ENCODE measurements at regions not wholly inside any gene's neighbourhood (a gene's known extent, or its start where the extent isn't known, plus 50 kb on each side); places are given as distances from the start of the nearest gene placed in this dataset.

GRCh38 chr5:28380167-28380566 is 1341.8 kb upstream of the CDH9 start:
- TF ChIP-seq CTCF (IDR thresholded peaks at IDR 0.05): no peak
- no peak for ATAC-seq (ENCODE audit: low FRiP score)
- no peak for DNase-seq (ENCODE audit: low spot score)

- ATAC-seq (ENCODE audit: low FRiP score) (no peak), DNase-seq (ENCODE audit: low spot score) (no peak)
- no peak for TF ChIP-seq CTCF (IDR thresholded peaks at IDR 0.05)
These were observed 1336.1 kb upstream of the CDH9 start for GRCh38 chr5:28374492-28374967.

- ATAC-seq (ENCODE audit: low FRiP score) (no peak), DNase-seq (ENCODE audit: low spot score) (no peak)
- no peak for TF ChIP-seq CTCF (IDR thresholded peaks at IDR 0.05)
These were observed 1332.5 kb upstream of the CDH9 start for GRCh38 chr5:28370896-28371295.

- no peak for TF ChIP-seq CTCF (IDR thresholded peaks at IDR 0.05)
- no peak for ATAC-seq (ENCODE audit: low FRiP score)
- no peak for DNase-seq (ENCODE audit: low spot score)
These were observed 1331.0 kb upstream of the CDH9 start for GRCh38 chr5:28369418-28369817.

GRCh38 chr5:28355831-28356230 is 1317.4 kb upstream of the CDH9 start:
- ATAC-seq (ENCODE audit: low FRiP score) (no peak), DNase-seq (ENCODE audit: low spot score) (no peak)
- TF ChIP-seq CTCF (IDR thresholded peaks at IDR 0.05): no peak

GRCh38 chr5:28346696-28347095 is 1308.3 kb upstream of the CDH9 start:
- TF ChIP-seq CTCF (IDR thresholded peaks at IDR 0.05): no peak
- no peak for DNase-seq (ENCODE audit: low spot score)
- no peak for ATAC-seq (ENCODE audit: low FRiP score)

GRCh38 chr5:28344836-28345433 is 1306.5 kb upstream of the CDH9 start:
- no peak for TF ChIP-seq CTCF (IDR thresholded peaks at IDR 0.05)
- ATAC-seq (ENCODE audit: low FRiP score) (no peak), DNase-seq (ENCODE audit: low spot score) (no peak)
